MM.1S (cell line): ENCODE measurements at regions not wholly inside any gene's neighbourhood (a gene's known extent, or its start where the extent isn't known, plus 50 kb on each side); places are given as distances from the start of the nearest gene placed in this dataset.

Experiments
- CTCF ChIP-seq: fragments of 300-600 bp; sonication (generic); IDR thresholded peaks from 2 replicates; pipeline ENCODE4 v1.5.1; 2016; ENCODE audit warnings: antibody characterized with exemption, low read length, mixed read lengths
- EZH2 ChIP-seq: fragments of 300-600 bp; sonication (generic); optimal IDR thresholded peaks from 2 replicates; pipeline ENCODE3; 2017; ENCODE audit warnings: low read depth, mild to moderate bottlenecking, antibody characterized with exemption, low read length, mixed read lengths

GRCh38 chr5:98517560-98518366 is 255.7 kb upstream of the RGMB start:
- TF ChIP-seq EZH2, result no peak
- TF ChIP-seq CTCF, result no peak
